ENCODE measurements at regions not wholly inside any gene's neighbourhood (a gene's known extent, or its start where the extent isn't known, plus 50 kb on each side); places are given as distances from the start of the nearest gene placed in this dataset.

DNA sequence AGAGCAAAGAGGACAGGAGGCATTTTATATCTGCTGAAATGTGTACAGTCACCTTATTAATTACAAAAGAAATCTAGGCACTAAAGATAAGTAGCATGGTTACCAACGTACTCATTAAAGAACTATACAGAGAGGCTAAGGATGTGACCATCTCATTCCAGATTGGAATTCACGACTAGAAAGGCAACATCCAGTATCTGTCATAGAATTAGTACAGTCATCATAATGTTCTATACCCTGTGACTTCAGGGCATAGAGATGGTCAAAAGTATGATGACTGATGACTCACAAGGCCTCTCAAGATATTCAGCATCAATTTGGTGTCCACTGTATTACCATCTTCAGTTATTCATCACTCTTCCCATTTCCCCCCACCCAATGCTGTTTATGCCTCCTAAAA is 144.0 kb upstream of the PLEKHG7 start (continued):
- TF ChIP-seq, protein P1, sequence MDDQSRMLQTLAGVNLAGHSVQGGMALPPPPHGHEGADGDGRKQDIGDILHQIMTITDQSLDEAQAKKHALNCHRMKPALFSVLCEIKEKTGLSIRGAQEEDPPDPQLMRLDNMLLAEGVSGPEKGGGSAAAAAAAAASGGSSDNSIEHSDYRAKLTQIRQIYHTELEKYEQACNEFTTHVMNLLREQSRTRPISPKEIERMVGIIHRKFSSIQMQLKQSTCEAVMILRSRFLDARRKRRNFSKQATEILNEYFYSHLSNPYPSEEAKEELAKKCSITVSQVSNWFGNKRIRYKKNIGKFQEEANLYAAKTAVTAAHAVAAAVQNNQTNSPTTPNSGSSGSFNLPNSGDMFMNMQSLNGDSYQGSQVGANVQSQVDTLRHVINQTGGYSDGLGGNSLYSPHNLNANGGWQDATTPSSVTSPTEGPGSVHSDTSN (IDR thresholded peaks at IDR 0.05; ENCODE audit: insufficient replicate concordance, low read depth, low read length): no peak

DNA sequence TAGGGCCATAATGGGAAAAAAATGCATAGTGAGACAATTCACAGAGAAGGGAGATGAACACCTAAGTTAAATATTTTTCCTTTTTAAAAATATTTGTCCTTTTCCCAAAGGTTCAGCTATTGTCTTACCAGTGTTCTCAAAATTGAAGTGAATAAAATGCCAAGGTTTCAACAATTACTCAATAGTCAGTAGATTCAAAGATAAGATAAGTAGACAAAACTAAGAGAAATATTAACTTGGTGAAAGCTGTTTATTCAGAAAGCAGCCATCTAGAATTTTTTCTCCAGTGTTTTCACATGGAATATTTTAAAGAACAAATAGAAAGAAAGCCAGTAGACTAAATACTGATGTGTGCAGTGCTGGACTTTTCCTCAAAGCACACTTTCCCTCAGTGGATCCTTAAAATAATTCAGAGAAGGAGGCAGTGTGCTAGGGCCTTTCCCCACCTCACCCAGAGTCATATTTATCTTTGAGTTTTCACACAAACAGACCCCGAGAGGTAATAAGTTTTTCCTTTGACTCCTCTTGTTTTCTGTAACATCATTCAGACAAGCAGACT is 144.5 kb upstream of the PLEKHG7 start:
- CTCF ChIA-PET: interaction anchor here (1.4 to 5.5 kb wide), 4 partner anchors 11 to 91 kb away, joined by 3 to 61 read pairs (median 8); no protein-coding TSS in a partner anchor
- H4K20me1 ChIP-seq (ENCODE audit: control insufficient read depth, insufficient read depth): no peaks in the 10 kb centered on the region
- ATAC-seq (peak; percentile 2), DNase-seq (ENCODE audit: low read depth, low spot score) (no peak), FAIRE-seq (no peak)
- H3K4me1 ChIP-seq (ENCODE audit: control insufficient read depth, insufficient read depth, low read length): peaks cover 58% of the 10 kb centered on the region
- in situ Hi-C loops (cut with MboI): loop anchor here (25.0 kb wide), 1 partner anchor 96 kb away; no protein-coding TSS in a partner anchor
- H3K27ac ChIP-seq (ENCODE audit: control insufficient read depth, insufficient read depth): peak overlapping the region; percentile 98
- peaks cover 62% of the 10 kb centered on the region for H3K79me2 ChIP-seq (ENCODE audit: control insufficient read depth, insufficient read depth, low read length)
- RAD21 ChIA-PET (ENCODE audit: unreplicated experiment): interaction anchor here (1.9 to 12.1 kb wide), 8 partner anchors 8 to 425 kb away, joined by 5 to 356 read pairs (median 25); partner anchors contain the start of gene BTG1
- H3K4me2 ChIP-seq (ENCODE audit: control insufficient read depth, insufficient read depth): peak overlapping the region; percentile 99
- H2AFZ ChIP-seq (ENCODE audit: control insufficient read depth, low read depth, low read length): no peak overlapping the region; the same call in 1 of the 2 replicates
- BruUV-seq (replicated peaks): TSS peak; percentile 54
- POLR2A ChIA-PET: interaction anchor here (1.0 to 15.2 kb wide), 7 partner anchors 14 to 425 kb away, joined by 3 to 204 read pairs (median 5); no protein-coding TSS in a partner anchor
- peak overlapping the region; percentile 90 for H3K9ac ChIP-seq (ENCODE audit: control insufficient read depth, insufficient read depth, low read length)
- SMC1A ChIA-PET (ENCODE audit: uncharacterized antibody, unreplicated experiment): interaction anchor here (0.6 to 16.9 kb wide), 14 partner anchors 9 to 528 kb away, joined by 3 to 805 read pairs (median 6); no protein-coding TSS in a partner anchor
- intact Hi-C loops (cut with micrococcal nuclease; ENCODE audit: unreplicated experiment): no loop called here
- WGBS (ENCODE audit: insufficient coverage, insufficient replicate concordance, low lambda C conversion rate, missing lambda C conversion rate): 0% methylated on average over 1 of the region's 1 CpG
- H3K9me3 ChIP-seq (replicated peaks; ENCODE audit: control insufficient read depth, insufficient read depth, low read length): no peaks in the 10 kb centered on the region; the same call in 2 of the 3 replicates
- peak overlapping the region; percentile 75 for H3K4me3 ChIP-seq
- no peaks in the 10 kb centered on the region for H3K27me3 ChIP-seq (replicated peaks in 1 of 2; ENCODE audit: control insufficient read depth in 2 of 2, insufficient read depth in 2 of 2, low read length in 1 of 2)
- H3K36me3 ChIP-seq (ENCODE audit: control insufficient read depth in 2 of 2, insufficient read depth in 2 of 2, low read length in 1 of 2): no peaks in the 10 kb centered on the region
- TF ChIP-seq SIX5 (IDR thresholded peaks at IDR 0.05; ENCODE audit: low read depth, low read length, severe bottlenecking): no peak
- TF ChIP-seq ATF7 (IDR thresholded peaks at IDR 0.05; ENCODE audit: low read depth): no peak
- no peak for TF ChIP-seq CHD2 (IDR thresholded peaks at IDR 0.05; ENCODE audit: borderline replicate concordance, low read depth, low read length)
- TF ChIP-seq SMAD5 (IDR thresholded peaks at IDR 0.05; ENCODE audit: low read depth): 0 out of 2 replicates have a peak, but pooled peaks have one; percentile 23
- peak; percentile 45; the same call in 1 of the 2 replicates for TF ChIP-seq ZBED1 (IDR thresholded peaks at IDR 0.05; ENCODE audit: borderline replicate concordance)
- no peak for TF ChIP-seq ZNF207 (IDR thresholded peaks at IDR 0.05; ENCODE audit: borderline replicate concordance)
- no peak for TF ChIP-seq MEF2B (IDR thresholded peaks at IDR 0.05; ENCODE audit: partially characterized antibody, poor library complexity, severe bottlenecking)
- TF ChIP-seq PAX8 (IDR thresholded peaks at IDR 0.05): 0 out of 2 replicates have a peak, but pooled peaks have one; percentile 42
- TF ChIP-seq MLLT1 (IDR thresholded peaks at IDR 0.05): peak; percentile 9; the same call in 1 of the 2 replicates
- TF ChIP-seq ZBTB11 (CRISPR knock-in tag; IDR thresholded peaks at IDR 0.05): no peak
- TF ChIP-seq ZNF274 (IDR thresholded peaks at IDR 0.05; ENCODE audit: insufficient read depth, insufficient read length): no peak
- no peak for TF ChIP-seq JUND (IDR thresholded peaks at IDR 0.05; ENCODE audit: low read depth, low read length)
- no peak for TF ChIP-seq HSF1 (IDR thresholded peaks at IDR 0.05; ENCODE audit: low read depth, low read length)

Measured in GM12878 (cell line).